ENCODE measurements at regions not wholly inside any gene's neighbourhood (a gene's known extent, or its start where the extent isn't known, plus 50 kb on each side); places are given as distances from the start of the nearest gene placed in this dataset.
"Not testable (repeated sequence)": the region's sequence is repeated elsewhere in the genome, so short reads cannot be mapped to it uniquely, and the experiment has no call there.

DNA sequence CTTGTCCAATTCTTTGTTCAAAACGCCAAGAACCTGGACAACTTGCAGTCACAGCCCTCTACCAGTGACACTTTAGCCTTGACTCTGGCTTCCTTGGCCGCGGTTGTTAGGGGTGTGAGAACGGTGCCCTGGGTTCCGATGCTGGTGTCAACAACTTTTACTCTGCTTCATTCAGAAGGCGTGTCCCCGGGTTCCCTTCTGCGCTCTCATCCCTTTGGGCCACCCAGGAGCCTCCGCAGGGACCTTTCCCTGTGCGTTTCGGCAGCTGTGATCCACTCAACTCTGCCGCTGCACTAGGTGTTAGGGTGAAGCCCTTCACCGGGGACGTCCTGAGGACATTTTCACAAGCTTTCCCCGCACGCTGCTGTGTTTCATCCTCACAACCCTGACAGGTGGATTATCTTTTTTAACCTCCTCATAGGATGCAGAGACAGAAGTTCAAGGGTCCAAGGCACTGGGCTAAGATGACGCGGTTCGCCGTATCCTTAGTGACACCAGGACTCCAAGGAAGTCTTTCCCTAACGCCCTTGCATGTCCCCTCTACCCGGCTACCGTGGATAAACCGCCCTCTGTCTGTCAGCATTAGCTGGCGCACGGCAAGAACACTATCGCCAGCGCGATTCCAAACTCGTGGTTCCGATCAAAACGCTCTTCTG is 133.5 kb upstream of the SHH start:
- DNase-seq (ENCODE audit: low read depth), result no peak

DNA sequence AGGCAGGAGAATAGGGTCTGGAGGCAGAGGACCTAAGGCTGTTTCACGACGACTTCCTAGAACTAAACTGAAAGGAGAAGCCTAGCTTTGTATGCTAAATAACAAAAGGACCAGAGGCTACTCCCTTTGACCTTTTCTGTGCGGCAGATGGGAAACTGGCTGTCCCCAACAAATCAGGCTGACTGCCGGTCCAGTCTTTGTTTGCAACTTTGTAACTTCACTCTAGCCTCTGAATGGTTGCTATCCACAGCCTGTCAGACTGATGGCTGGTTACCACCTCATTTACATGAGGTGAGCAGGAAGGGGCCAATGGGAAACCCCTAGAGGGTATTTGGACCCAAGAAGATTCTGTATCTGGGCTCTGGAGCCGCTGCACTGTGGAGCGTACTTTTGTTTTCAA is 132.6 kb upstream of the SHH start:
- no peak for DNase-seq (ENCODE audit: low read depth)

DNA sequence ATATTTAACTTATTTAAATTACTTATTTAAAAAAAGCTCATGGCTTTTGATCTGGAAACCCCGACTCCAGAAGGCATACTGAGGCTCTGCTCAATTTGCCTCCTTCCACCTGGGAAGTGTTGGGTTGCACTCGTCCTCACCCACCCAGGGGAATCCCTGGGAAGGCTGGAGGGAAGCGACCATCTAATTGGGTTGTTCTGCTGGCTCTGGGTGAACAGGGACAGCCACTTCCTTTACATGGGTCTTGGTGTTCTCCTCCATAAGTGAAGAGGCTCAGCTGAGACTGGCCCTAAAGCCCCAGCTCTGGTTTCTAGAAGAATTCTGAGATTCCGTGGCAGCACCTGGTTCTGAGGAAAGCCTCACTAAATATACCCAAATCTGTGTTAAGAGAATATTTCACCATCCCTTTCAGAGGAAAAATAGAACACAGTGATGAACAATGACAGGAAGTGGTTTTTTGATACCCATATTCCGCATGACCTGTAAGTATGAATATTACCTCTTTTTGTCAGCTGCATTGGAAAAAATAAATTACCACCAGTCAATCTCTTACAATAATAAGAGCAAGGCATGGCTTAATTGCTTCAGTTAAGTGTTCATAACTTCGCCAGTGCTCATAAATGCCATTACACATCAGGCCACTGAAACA is 131.1 kb upstream of the SHH start:
- no peak for DNase-seq (ENCODE audit: low read depth)

DNA sequence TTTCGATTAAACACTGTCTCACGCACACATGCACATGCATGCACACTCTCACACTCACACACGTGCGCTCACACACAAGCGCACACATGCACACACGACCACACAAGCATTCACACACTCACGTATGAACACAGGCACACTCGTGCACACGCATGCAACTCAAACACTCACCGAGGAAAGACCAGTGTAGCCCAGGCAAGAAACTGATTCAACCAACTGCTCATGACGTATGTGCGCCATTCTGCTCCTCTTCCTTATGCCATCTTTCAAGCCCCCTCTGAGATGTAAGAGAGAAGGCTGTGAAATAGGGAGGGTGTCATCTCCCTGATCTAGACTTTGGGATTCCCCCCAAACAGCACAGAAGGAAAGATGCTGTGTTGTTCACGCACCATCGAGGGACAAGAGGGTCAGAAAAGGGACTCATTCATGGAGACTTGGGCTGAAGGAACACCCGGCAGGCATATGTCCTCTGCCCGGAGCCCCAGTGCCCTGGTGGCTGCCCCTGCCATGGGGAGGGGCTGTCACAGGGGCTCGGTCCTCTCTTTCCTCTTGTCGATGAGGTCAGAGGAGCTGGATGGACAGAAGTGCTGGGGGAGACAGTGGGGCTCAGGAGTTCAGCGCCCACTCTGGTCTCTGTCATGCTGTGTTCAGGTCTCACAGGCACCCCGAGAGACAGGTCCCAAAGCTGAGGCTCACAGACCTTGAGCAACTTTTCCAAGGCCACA is 130.1 kb upstream of the SHH start:
- no peak for DNase-seq (ENCODE audit: low read depth)

DNA sequence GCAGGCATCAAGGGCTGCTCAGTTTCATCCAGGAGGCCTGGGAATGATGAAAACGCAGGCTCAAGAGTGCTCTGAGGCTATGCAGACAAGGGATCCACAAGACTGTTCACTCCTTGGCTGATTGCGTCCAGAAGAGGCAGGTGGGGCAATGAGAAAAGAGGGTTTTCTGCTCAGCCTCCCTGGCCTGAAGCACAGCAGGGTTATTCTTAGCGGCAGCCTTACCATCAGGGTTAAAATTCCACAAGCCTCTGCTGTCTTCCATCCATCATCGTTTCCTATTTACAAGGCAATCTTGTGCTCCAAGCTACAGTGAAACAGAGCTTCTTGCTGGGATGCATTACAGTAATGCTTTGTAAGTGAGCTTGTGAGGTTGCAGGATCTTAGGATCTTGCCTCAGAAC is 129.4 kb upstream of the SHH start:
- no peak for DNase-seq (ENCODE audit: low read depth)

DNA sequence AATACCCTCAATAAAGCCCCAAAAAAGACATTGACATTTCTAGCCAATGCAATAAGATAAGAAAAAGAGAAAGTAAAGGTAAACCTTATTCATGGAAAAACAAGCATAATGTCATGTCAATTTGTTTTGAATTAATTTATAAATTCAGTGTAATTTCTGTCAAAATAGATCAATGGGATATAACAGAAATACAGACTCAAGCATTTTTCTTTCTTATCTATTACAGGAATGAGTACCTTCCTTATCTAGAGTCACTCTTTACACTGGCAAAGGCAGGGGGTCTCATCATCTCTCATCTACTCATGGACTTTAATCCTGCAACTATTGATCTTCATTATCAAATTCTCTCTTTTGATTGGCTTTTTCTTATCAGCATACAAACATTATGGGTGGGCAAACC is 127.1 kb upstream of the SHH start:
- DNase-seq (ENCODE audit: low read depth), result no peak

DNA sequence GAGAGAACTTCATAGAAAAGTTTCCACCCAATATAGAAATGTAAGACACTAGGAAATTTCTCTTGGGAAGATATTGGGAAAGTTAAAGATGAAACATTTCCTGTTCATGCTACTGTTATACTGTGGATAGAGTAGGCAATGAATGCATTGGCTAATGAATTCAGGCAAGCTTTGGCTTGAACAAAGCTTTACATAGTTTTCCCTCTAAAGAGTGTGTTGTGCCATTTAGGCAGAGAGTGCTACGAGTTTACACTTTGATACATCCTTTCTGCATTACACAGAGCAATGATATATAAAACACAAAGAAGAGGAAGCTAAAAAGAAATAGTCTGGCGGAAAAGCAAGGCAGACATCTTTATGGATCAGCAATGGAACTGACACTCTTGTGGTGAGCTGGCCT is 125.9 kb upstream of the SHH start:
- no peak for DNase-seq (ENCODE audit: low read depth)

DNA sequence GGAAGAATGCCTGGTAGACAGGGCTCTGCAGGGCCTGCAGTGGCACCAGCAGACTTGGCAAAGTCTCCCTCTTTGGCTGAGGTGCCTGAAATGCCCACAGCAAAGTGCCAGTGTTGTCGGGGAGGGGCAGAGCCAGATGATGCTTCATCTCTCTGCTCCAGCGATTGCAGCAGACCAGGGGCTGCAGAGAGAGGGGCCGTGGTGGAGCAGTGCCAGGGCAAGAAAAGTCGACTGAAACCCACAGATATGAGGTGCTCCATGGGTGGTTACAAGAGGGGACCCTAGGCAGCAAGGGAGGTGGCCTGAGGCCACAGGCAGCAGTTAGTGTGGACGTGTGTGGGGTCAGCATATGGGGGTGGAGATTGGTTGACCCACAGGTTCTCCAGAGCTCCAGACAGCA is 123.5 kb upstream of the SHH start:
- no peak for DNase-seq (ENCODE audit: low read depth)

DNA sequence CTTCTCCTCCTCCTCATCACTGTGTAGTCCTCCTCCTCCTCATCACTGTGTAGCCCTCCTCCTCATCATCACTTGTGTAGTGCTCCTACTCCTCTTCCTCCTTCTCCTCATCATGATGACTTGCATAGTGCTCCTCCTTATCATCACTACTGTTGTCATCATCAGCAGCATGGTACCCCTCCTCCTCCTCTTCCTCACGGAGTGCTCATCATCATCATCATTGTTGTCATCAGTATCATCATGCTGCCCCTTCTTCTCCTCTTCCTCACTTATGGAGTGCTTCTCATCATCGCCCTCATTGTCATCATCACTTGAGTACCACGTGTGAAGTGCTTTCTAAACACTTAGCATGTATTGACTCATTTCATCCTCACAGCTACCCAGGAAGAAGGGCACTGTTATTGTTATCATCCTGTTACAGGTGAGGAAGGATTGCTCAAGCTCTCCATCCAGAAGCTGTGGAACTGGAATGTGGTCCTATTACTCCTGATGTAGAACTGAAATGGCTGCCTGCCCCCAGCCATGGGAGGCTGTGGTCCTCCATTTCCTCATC is 122.8 kb upstream of the SHH start:
- no peak for DNase-seq (ENCODE audit: low read depth)

DNA sequence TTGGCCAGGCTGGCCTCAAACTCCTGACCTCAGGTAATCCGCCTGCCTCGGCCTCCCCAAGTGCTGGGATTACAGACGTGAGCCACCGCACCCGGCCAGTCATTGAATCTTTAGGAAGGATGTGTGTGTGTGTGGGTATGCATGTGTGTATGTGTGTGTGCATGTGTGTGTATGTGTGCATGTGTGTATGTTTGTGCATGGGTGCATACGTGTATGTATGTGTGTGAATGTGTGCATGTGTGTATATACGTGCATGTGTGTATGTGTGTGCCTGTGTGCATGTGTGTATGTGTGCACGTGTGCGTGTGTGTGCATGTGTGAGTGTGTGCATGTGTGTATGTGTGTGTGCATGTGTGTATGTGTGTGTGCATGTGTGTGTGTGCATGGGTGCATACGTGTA is 120.1 kb upstream of the SHH start:
- not testable (repeated sequence) for DNase-seq (ENCODE audit: low read depth)

DNA sequence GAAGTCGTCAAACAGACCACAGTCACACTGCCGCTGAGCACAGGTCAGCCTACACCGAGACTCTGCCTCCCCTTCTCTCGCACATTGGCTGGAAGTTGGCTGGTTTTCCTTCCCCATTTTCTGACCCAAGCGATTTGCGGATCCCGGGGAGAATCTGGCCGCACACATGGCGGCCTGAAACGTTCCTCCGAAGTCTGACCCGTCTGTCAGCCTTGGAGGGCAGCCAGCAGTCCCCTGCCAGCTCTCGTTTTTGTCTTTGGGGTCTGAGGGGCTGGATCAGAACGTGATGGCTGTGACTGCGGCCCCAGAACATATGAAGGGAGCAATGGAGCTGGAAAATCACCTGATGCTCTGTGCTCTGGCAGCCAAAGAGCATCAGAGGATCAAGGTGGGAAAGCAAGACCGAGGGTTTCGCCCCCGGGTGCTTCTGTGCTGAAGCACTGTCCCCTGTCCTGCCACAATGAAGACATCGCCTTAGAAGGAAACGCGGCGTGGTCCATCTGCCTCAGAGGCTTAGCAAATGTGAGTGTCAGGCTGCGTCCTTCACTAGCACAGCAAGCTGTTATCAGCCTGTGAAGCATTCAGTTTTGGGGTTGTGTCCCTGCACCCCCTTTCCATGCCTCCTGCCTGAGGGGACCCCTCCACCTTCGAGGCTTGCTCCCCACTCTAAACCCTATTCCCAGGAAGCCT is 119.3 kb upstream of the SHH start:
- DNase-seq (ENCODE audit: low read depth), result no peak

DNA sequence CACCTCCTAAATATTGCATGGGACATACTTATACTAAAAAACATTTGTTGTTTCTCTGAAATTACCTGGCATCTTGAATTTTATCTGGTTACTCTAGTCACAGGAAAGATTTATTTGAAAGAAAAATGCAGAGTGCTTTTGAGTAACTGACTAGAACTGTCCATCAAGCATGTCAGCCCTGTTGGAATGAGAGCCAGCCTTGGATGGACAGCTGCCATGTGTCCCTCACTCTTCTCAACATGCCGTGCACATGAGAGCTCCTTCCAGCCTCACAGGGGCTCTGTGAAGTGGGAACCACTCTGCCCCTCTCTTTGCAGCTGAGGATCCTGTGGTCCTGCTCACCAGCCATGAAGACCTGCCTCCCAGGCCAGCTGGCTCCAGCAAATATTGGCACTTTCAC is 118.3 kb upstream of the SHH start:
- DNase-seq (ENCODE audit: low read depth), result no peak

DNA sequence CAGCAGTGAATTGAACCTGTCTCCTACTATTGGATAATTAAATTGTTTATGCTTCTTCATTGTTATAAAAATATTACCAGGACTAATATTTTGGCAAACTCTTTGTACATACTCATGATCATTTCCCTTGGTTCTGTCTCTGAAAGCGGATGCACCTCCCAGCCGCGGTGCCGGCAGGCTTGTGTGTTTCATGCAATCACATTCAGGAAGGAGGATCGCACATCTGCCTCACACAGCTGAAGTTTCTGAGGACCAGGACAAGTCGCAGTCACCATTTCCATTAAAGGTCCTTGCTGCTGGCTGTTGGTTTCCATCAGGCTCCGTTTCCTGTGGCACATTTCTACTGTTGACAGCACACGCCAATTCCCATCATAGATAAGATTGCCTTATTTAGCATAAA is 117.8 kb upstream of the SHH start:
- DNase-seq (ENCODE audit: low read depth), result no peak

DNA sequence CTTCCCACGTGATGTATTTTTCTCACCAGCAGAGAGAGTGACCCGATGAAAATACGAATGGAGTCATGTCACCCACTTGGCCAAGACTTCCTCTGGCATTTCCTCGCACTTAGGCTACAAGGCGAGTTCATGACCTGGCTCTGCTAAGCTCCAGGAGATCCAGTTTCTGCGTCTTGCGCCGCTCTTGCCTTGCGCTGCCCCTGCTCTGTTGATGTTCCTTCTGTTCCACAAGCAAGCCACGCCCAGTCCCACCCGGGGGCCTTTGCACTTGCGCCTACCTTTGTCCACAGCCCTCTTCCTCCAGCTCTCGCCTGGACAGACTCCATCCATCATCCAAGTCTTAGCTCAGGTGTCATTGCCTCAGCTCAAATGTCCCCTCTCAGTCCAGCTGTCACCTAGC is 116.3 kb upstream of the SHH start:
- DNase-seq (ENCODE audit: low read depth), result no peak

DNA sequence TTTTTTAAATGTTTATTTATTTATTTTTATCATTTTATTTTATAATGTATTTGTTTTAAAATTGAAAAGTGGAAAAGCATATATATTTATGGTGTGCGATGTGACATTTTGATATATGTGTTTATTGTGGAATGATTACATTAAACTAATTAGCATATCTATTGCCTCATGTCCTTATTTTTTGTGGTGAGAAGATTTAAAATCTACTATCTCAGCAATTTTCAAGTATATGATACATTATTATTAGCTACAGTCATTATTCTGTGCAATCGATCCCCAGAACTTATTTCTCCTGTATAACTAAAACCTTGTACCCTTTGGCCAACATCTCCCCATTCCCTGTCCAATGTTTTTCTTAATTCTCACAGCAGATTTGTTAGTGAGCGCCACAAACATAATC is 115.6 kb upstream of the SHH start:
- DNase-seq (ENCODE audit: low read depth), result no peak

DNA sequence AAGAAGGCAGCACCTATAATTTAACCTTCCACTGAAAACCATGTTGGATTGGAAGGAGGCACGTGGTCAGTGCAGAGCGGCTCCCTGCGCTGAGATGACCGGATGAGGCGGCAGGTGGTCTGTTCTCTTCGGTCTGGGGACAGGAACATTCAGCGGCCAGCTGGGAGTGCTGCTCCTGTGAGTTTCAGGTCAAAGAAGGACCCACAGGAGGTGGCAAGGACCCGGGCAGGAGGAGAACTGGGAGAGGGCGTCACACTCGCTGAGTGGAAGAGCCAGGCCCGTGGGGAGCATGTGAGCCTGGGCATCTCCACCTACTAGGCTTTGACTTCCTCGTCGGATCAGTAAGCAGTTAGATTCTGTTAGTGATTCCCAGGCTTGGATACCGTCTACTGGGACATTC is 113.4 kb upstream of the SHH start:
- DNase-seq (ENCODE audit: low read depth), result no peak

DNA sequence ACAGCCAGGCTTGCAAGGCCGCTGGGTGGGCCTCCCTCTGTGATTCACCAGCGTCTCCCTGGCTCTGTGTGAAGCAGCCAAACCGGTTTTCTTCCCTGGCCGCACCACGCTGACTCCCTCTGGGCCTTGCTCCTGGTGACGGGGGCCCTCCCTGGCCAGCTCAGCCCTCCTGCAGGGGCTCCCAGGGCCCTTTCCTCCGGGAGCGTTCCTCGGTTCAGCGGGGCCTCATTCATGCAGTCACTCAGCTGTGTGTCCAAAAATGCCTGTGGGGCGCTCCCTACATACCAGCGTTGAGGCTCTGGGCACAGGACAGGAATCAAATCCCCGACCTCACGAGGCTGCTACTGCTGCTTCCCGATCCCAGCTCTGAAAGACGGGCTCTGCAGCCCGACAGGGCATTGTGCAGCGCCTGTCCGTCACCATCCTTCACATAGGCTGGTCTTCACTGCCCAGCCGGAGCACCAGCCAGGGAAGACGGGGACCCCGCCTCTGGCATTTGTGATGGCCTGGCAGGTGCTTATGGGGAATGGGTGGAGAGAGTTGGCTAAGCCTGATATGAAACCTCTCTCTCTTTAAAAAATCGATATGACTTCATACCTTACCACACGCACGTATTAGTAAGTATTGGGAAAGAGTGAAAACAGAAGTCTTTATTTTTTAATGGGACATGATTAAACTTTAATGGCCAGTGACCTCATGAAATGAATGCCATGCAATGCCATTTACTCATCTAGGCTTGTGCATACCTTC is 110.0 kb upstream of the SHH start:
- DNase-seq (ENCODE audit: low read depth), result no peak

DNA sequence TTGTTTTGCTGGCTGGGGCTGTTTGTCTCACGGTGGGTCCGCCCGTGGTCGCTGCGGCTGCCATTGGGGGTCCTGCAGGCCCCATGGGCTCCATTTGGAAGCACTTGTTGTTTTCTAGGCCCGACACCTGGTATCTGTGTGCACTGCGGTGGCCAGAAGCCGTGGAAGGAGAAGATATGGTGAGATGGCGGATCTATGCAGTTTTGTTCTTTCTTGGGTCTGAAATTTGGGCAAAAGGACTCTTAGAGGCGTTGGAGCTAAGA is 109.5 kb upstream of the SHH start:
- no peak for DNase-seq (ENCODE audit: low read depth)

DNA sequence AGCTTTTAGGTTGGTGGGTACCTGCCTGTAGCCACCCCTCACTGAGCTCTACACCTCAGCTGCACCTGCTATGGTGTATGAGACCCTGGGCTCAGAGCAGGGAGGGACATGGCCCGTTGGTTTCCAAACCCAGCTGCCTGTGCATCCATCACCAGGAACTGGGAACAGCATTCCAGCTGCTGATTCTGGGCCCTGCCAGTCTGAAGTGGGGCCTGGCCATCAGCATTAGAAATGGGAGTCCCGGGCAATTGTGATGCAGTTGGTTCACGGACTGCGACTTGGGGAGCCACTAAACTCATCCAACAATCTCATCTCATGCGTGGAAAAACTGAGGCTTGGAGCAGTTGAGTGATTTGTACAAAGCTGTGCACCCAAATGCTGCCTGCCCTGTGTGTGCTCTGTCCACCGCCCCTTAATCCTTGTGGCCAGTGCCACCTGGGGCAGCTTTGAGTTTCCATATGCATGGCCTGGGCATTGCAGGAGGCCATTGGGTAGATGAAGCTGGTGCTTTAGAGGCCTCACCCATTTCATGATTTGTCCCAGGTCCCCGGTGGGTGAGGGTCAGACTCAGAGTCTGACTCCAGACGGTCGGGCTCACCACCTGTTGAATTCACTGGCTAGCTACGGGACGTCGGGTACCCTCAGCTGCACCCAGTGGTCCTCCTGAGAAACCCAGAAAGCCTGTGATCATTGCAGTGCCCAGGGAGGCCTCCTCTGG is 109.0 kb upstream of the SHH start:
- DNase-seq (ENCODE audit: low read depth), result no peak

DNA sequence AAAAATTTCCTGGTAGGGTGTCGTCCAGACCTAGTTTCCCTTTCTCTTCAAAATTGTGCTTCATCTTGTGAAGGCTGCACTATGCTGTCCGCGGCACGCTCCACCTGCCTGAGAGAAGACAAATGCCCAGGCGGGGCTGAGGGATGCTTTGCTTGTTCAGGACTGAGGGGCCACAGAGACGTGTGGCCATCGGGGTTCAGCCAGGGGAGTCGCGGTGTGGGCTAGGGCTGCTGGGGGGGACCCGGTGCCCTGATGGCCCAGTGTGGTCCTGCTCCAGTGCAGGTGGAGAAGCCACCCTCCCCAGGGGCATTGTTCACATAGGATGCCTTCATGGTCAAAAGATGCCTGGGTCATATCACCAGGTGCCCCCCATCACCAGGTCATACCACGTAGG is 107.8 kb upstream of the SHH start:
- no peak for DNase-seq (ENCODE audit: low read depth)

DNA sequence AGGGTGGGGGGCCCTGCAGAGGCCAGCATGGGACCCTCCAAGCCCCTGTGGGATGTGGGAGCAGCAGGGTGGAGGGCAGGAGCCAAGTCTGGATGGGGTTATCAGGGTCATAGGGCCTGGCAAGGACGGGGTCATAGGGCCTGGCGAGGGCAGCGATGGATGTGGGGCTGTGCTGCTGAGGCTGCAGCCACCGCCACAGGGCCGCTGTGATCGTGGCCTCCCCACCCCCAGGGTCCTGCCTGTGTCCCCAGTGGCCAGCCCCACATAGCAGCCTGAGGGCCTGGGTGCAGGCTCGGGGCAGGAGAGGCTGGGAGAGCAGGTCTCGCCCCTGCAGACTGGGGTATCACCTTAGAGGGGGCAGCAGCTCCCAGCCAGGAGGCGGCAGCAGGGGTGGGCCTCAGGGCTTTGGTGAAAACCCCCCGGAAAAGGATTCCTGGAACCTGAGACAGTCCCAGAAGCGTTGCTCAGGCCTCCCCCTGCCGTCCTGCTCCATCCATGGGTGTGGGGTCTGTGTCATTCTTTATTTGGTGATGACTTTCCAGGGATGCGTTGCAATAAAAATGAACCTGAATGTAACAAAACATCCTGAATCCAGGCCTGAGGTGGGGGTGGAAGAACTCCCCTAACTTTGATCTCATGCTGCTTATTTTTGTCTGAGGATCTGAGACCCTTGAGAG is 107.3 kb upstream of the SHH start:
- DNase-seq (ENCODE audit: low read depth), result no peak

All from stimulated activated CD8-positive, alpha-beta memory T cell treated with anti-CD3 and anti-CD28 coated beads, Interleukin-12 subunit alpha, Interleukin-12 subunit beta, amount 100 ng/mL, for 1 hour (primary cell).